ENCODE measurements at regions not wholly inside any gene's neighbourhood (a gene's known extent, or its start where the extent isn't known, plus 50 kb on each side); places are given as distances from the start of the nearest gene placed in this dataset.

GRCh38 chr10:117863771-117864170 is 183.0 kb downstream of the RAB11FIP2 start:
- DNase-seq (ENCODE audit: low read depth): no peak

GRCh38 chr10:117865945-117866344 is 180.8 kb downstream of the RAB11FIP2 start:
- DNase-seq (ENCODE audit: low read depth): no peak

- DNase-seq (ENCODE audit: low read depth): no peak
These were observed 178.6 kb downstream of the RAB11FIP2 start for GRCh38 chr10:117868151-117868550.

- no peak for DNase-seq (ENCODE audit: low read depth)
These were observed 170.9 kb downstream of the RAB11FIP2 start for GRCh38 chr10:117875793-117876192.

GRCh38 chr10:117876210-117876609 is 170.5 kb downstream of the RAB11FIP2 start:
- no peak for DNase-seq (ENCODE audit: low read depth)

GRCh38 chr10:117878626-117879025 is 168.1 kb downstream of the RAB11FIP2 start:
- no peak for DNase-seq (ENCODE audit: low read depth)

- no peak for DNase-seq (ENCODE audit: low read depth)
These were observed 162.6 kb downstream of the RAB11FIP2 start for GRCh38 chr10:117884093-117884492.

GRCh38 chr10:117884592-117884991 is 162.1 kb downstream of the RAB11FIP2 start:
- no peak for DNase-seq (ENCODE audit: low read depth)

- DNase-seq (ENCODE audit: low read depth): no peak
These were observed 161.4 kb downstream of the RAB11FIP2 start for GRCh38 chr10:117885206-117885829.

GRCh38 chr10:117886766-117887165 is 160.0 kb downstream of the RAB11FIP2 start:
- DNase-seq (ENCODE audit: low read depth): no peak

- no peak for DNase-seq (ENCODE audit: low read depth)
These were observed 157.1 kb downstream of the RAB11FIP2 start for GRCh38 chr10:117889664-117890063.

- DNase-seq (ENCODE audit: low read depth): no peak
These were observed 154.0 kb downstream of the RAB11FIP2 start for GRCh38 chr10:117892681-117893220.

GRCh38 chr10:117894339-117894738 is 152.4 kb downstream of the RAB11FIP2 start:
- DNase-seq (ENCODE audit: low read depth): no peak

- DNase-seq (ENCODE audit: low read depth): no peak
These were observed 150.2 kb downstream of the RAB11FIP2 start for GRCh38 chr10:117896517-117896916.

- no peak for DNase-seq (ENCODE audit: low read depth)
These were observed 147.5 kb downstream of the RAB11FIP2 start for GRCh38 chr10:117899181-117899683.

- no peak for DNase-seq (ENCODE audit: low read depth)
These were observed 146.5 kb downstream of the RAB11FIP2 start for GRCh38 chr10:117900280-117900679.

GRCh38 chr10:117903854-117904253 is 142.9 kb downstream of the RAB11FIP2 start:
- no peak for DNase-seq (ENCODE audit: low read depth)

GRCh38 chr10:117905404-117905803 is 141.3 kb downstream of the RAB11FIP2 start:
- no peak for DNase-seq (ENCODE audit: low read depth)

- no peak for DNase-seq (ENCODE audit: low read depth)
These were observed 135.1 kb downstream of the RAB11FIP2 start for GRCh38 chr10:117911684-117912083.

- no peak for DNase-seq (ENCODE audit: low read depth)
These were observed 132.4 kb downstream of the RAB11FIP2 start for GRCh38 chr10:117914334-117914733.

- no peak for DNase-seq (ENCODE audit: low read depth)
These were observed 125.8 kb downstream of the RAB11FIP2 start for GRCh38 chr10:117920956-117921355.

GRCh38 chr10:117921421-117921820 is 125.3 kb downstream of the RAB11FIP2 start:
- no peak for DNase-seq (ENCODE audit: low read depth)

GRCh38 chr10:117924820-117925219 is 121.9 kb downstream of the RAB11FIP2 start:
- no peak for DNase-seq (ENCODE audit: low read depth)

GRCh38 chr10:117925369-117925768 is 121.4 kb downstream of the RAB11FIP2 start:
- no peak for DNase-seq (ENCODE audit: low read depth)

All from RPMI7951 (cell line).